MCF 10A (cell line): ENCODE measurements at regions not wholly inside any gene's neighbourhood (a gene's known extent, or its start where the extent isn't known, plus 50 kb on each side); places are given as distances from the start of the nearest gene placed in this dataset.

ENCODE experiments used
- BruUV-seq: library from RNA; stranded (reverse); fragments of 400-500 nt; replicated peaks from 2 replicates; lab custom pipeline; 2021; lab: Mats Ljungman, UMichigan
- CTCF ChIA-PET: fragments of 300-600 bp; sonication (Branson Sonifier 250); formaldehyde crosslinking; extraction: SDS; loops from one replicate; lab custom pipeline; 2021; ENCODE audit warnings: antibody characterized with exemption, inconsistent platforms; lab: Yijun Ruan, JAX
- POLR2A ChIA-PET: fragments of 300-600, 350-650 bp; sonication (Branson Sonifier 250); formaldehyde crosslinking; extraction: SDS; loops from one replicate; lab custom pipeline; 2020; ENCODE audit warnings: antibody characterized with exemption, inconsistent platforms; lab: Yijun Ruan, JAX
- DNase-seq: peaks from one replicate; pipeline ENCODE4 v3.0.0-alpha.2; 2018; ENCODE audit not compliant: unreplicated experiment
- H3K27ac Mint-ChIP-seq: one replicate; pipeline ENCODE4 v1.8.0; 2022; ENCODE audit warnings: mild to moderate bottlenecking, low read depth, mixed read lengths; ENCODE audit not compliant: unreplicated experiment
- H3K27me3 Mint-ChIP-seq: one replicate; pipeline ENCODE4 v1.8.0; 2022; ENCODE audit warnings: mixed read lengths; ENCODE audit not compliant: insufficient read depth, unreplicated experiment
- H3K36me3 Mint-ChIP-seq: one replicate; pipeline ENCODE4 v1.8.0; 2022; ENCODE audit warnings: mild to moderate bottlenecking, moderate library complexity, mixed read lengths; ENCODE audit not compliant: insufficient read depth, unreplicated experiment
- H3K4me1 Mint-ChIP-seq: one replicate; pipeline ENCODE4 v1.8.0; 2022; ENCODE audit warnings: mixed read lengths; ENCODE audit not compliant: insufficient read depth, unreplicated experiment
- H3K4me3 Mint-ChIP-seq: one replicate; pipeline ENCODE4 v1.8.0; 2022; ENCODE audit warnings: mild to moderate bottlenecking, moderate library complexity, mixed read lengths; ENCODE audit not compliant: unreplicated experiment
- H3K9me3 Mint-ChIP-seq: one replicate; pipeline ENCODE4 v1.8.0; 2022; ENCODE audit warnings: mixed read lengths; ENCODE audit not compliant: unreplicated experiment
- CTCF ChIP-seq: fragments of 200-600 bp; IDR thresholded peaks from one replicate; pipeline ENCODE4 v1.8.0; 2022; ENCODE audit warnings: antibody characterized with exemption, mild to moderate bottlenecking; ENCODE audit not compliant: unreplicated experiment
- intact Hi-C: fragments of 100-400 bp; cut with micrococcal nuclease; formaldehyde crosslinking; loops from 2 replicates; pipeline ENCODE4 v1.14.1; 2022

- Mint-ChIP-seq H3K9me3 (no peaks in the 10 kb centered on the region), H3K4me1 (no peaks in the 10 kb centered on the region), H3K36me3 (no peaks in the 10 kb centered on the region), H3K4me3 (no peak overlapping the region), H3K27ac (no peak overlapping the region), H3K27me3 (peaks cover 68% of the 10 kb centered on the region)
- no peak for DNase-seq
- no TSS peak for BruUV-seq
- no peak for TF ChIP-seq CTCF
- intact Hi-C loops = no loop called here
- CTCF ChIA-PET = no interaction called here
- POLR2A ChIA-PET = no interaction called here
Observed at GRCh38 chr17:79258041-79258440, 183.4 kb downstream of the ENGASE start.

- ChIA-PET POLR2A (interaction anchor here (0.6 to 1.2 kb wide), 2 partner anchors 26 to 27 kb away, joined by 3 to 4 read pairs; no protein-coding TSS in a partner anchor), CTCF (no interaction called here)
- no peak overlapping the region for H3K4me3 Mint-ChIP-seq
- intact Hi-C loops = no loop called here
- no peak for DNase-seq
- H3K27me3 Mint-ChIP-seq = peaks cover 83% of the 10 kb centered on the region
- H3K9me3 Mint-ChIP-seq = no peaks in the 10 kb centered on the region
- H3K4me1 Mint-ChIP-seq = peaks cover 16% of the 10 kb centered on the region
- TF ChIP-seq CTCF = no peak
- BruUV-seq = no TSS peak
- no peak overlapping the region for H3K27ac Mint-ChIP-seq
- no peaks in the 10 kb centered on the region for H3K36me3 Mint-ChIP-seq
Observed at GRCh38 chr17:79255926-79256585, 181.4 kb downstream of the ENGASE start.

- Mint-ChIP-seq H3K27ac (no peak overlapping the region), H3K36me3 (no peaks in the 10 kb centered on the region), H3K9me3 (no peaks in the 10 kb centered on the region), H3K4me1 (peaks cover 17% of the 10 kb centered on the region), H3K27me3 (peaks cover 83% of the 10 kb centered on the region), H3K4me3 (no peak overlapping the region)
- DNase-seq = no peak
- intact Hi-C loops = no loop called here
- ChIA-PET POLR2A (interaction anchor here (0.6 to 1.2 kb wide), 2 partner anchors 26 to 27 kb away, joined by 3 to 4 read pairs; no protein-coding TSS in a partner anchor), CTCF (no interaction called here)
- no TSS peak for BruUV-seq
- TF ChIP-seq CTCF = no peak
Observed at GRCh38 chr17:79255456-79255855, 180.8 kb downstream of the ENGASE start.

- no TSS peak for BruUV-seq
- H3K27ac Mint-ChIP-seq = no peak overlapping the region
- H3K4me1 Mint-ChIP-seq = peaks cover 17% of the 10 kb centered on the region
- H3K4me3 Mint-ChIP-seq = no peak overlapping the region
- H3K36me3 Mint-ChIP-seq = no peaks in the 10 kb centered on the region
- peaks cover 84% of the 10 kb centered on the region for H3K27me3 Mint-ChIP-seq
- no peak for DNase-seq
- TF ChIP-seq CTCF = no peak
- CTCF ChIA-PET = no interaction called here
- H3K9me3 Mint-ChIP-seq = no peaks in the 10 kb centered on the region
- POLR2A ChIA-PET = no interaction called here
- intact Hi-C loops = no loop called here
Observed at GRCh38 chr17:79255046-79255445, 180.4 kb downstream of the ENGASE start.
